CD4-positive, alpha-beta T cell treated with Interleukin-15 for 4 hours (primary cell): ENCODE measurements at regions not wholly inside any gene's neighbourhood (a gene's known extent, or its start where the extent isn't known, plus 50 kb on each side); places are given as distances from the start of the nearest gene placed in this dataset.
A peak's percentile ranks its signal among the peaks of the same experiment; 100 is the strongest.
"Not testable (repeated sequence)": the region's sequence is repeated elsewhere in the genome, so short reads cannot be mapped to it uniquely, and the experiment has no call there.

ENCODE experiments used
- DNase-seq: peaks from one replicate; pipeline ENCODE4 v3.0.0-alpha.2; 2020; ENCODE audit warnings: low spot score

DNA sequence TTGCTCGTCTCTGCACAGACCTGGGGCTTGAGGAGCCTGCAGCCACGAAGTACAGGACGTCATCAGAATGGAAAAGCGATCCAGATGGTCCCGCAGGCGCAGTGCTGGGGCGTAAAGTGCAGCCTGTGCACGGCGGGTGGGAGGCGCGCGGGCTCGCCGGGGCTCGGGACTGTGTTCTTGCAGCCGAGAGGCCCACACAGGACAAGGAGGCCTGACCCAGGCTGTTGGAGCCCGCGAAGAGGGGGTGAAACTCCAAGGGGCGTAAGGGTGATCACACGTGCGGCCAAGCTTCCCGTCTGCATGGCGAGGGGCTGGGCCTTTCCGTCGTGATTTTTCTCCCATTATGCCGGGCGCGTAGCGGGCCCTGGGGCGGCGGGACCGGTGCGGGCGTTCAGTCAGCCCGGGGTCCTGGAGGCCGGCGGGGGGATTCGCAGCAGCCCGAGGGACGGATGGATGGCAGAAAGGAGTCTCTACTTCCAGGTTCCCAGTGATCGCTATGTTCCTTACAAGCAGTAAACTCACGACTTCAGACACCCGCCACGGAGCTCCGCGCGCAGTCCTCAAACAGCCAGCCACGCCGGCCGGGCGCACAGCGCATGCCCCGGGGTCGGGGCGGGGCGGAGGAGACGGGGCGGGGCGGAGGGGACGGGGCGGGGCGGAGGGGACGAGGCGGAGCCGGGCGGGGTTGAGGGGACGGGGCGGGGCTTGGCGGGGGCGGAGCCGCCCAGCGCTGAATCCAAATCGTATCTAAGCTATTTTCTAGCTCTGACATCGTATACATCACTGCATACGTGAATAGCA lies 141.0 kb upstream of the KCNJ18 start:
- DNase-seq: peak; percentile 80

DNA sequence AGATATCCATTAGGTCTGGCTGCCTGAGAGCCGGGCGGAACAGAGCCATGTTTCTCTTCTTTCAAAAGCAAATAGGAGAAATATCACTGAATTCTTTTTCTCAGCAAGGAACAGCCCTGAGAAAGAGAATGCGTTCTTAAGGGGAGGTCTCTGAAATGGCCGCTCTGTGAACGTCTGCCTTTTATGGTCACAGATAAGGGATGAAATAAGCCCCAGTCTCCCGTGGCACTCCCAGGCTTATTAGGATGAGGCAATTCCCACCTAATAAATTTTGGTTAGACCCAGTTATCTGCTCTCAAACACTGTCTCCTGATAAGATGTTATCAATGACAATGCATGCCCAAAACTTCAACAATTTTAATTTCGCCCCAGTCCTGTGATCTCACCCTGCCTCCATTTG lies 133.4 kb upstream of the KCNJ18 start:
- not testable (repeated sequence) for DNase-seq

DNA sequence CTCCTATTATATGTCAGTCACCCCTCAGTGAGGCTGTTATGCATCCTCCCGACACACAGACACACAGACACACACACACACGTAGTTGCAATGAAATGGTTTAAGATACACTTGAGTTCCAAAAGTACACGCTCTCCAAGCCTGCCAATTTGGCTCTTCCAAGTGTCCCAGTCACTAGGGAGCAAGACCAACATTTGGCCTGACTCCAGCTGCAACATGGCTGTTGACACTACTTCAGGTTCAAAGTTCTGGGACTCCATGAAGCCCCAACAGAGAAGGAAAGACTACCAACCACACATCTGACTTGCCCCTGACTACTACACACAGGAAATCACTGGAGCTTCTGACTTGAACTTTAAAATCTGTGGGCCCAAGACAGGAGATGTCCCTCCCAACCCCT lies 128.1 kb upstream of the KCNJ18 start:
- no peak for DNase-seq

DNA sequence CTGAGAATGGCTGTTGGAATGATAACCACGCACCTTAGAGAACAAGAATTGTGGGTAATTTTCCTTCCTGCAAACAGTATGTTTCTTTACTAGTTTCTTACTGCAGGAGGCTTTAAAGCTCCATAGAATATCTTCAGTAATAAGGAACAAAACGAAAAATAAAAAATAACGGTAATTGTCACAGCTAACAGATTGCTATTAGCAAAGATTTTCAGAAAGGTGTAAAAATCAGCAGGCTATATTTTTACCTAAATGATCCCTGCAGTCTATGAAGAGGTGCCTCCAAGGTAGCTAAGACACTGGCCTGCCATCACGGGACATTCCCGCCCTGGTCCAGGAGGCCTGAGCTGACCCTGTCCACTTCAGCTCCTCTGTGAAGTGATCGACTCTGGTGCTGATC lies 127.6 kb upstream of the KCNJ18 start:
- DNase-seq: not testable (repeated sequence)

DNA sequence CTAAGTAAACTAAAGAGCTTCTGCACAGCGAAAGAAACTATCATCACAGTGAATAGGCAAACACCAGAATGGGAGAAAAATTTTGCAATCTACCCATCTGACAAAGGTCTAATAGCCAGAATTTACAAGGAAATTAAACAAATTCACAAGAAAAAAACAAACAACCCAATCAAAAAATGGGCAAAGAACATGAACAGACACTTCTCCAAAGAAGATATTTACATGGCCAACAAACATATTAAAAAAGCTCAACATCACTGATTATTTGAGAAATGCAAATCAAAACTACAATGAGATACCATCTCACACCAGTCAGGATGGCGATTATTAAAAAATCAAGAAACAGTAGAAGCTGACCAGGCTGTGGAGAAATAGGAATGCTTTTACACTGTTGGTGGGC lies 121.9 kb upstream of the KCNJ18 start:
- DNase-seq: not testable (repeated sequence)

DNA sequence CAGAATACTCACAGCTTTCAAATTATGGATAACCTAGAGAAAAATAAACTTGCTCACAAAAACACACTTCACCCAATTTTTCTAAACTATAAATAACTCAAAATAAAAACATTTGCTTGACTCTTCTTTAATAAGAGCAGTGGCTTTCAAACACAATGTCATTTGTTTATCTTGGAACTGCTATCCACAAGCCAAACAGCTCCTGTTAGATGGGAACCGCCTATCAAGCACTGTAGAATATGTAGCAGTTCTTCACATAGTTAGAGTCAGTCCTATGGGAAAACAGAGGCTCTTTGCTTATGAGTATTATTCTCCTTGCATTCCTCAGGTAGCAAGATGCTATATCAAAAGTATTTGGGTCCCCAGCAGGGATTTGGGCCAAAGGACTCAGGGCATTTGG lies 120.2 kb upstream of the KCNJ18 start:
- DNase-seq: not testable (repeated sequence)

DNA sequence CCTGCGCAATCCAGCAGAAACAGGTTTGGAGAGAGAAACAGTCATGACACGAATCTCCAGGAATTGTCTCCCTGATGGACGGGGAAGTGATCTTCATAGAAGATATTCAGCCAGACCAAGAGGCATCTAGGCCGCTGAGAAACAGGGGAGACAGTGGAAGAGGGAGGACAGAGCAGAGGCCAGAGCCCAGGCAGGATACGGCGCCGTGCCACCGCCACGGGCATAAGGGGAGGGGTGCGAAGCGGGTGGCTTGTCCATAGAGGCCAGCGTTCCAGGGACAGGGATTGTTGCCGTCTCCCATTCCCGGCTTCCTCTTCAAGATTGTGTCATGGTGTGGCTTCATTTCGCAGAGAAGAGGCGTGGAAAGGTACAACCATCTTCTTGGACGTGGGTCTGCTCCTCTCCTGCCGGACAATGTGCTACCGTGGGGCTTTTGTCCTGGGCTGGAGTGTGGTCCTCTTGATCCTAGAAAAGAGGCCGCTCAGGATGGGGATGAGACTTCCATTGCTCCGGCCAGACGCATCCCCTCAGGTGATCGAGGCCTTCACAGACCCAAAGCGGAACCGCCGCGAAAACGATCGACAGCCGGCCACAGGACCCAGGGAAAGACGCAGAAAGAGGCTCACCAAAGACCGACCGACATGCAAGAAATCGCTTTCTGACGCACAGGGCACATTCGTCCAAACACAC lies 118.9 kb upstream of the KCNJ18 start:
- not testable (repeated sequence) for DNase-seq

DNA sequence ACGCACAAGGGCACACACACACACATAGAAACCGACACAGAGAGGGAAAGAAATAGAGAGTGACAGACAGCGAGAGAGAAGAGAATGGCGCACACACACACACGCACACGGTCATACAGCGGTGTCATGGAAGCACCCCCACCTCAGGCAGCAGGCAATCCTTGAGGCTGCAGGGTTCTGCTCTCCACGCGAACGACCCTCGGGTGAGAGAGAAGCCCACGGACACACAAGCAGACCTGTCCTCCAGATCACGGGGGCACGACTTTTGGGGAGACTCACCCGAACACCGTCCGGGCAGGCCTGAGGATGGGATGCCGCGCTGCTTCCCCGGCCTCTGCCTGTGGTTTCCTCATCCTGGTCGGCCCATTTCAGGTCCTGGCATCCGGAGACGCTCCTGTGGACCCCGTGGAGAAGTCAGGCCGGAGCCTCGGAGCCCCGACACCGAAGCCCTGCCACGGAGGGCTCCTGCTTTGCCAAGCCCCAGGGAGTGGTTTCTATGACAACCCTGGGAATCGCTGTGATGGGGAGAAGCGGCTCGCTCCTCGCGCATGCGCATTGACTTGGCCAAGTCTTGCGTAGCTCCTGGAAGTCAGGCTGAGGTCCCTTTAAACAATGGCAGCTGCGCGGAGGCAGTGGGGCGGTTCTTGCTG lies 118.2 kb upstream of the KCNJ18 start:
- peak; percentile 24 for DNase-seq

DNA sequence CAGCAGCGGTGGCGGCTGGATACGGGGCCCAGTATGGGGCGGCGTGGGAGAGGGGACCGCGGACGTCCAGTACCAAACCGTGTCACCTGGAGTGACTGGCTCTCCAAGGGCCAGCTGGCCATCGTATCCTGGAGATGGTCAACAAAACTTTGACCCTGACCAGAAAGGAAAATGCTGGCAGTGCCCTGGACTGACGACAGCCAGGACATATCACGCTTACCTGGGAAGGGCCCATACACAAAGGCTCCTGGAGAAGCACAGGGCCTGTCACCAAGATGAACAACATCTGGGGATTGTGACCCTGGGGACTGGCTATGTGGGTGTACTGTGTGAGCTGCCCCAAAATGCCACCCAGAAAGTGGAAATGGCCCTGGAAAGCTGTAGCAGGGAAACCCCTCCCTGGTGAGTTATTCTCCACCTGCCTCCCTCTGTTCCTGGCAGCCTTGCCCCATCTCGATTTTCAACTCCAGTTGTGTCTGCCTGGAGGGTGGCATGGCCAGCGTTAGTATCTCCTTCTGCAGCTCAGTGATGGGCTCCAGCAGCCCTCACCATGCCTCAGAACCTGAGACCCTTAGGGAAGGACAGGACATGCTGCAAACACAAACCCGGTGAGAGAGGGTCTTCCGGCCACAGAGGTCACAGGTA lies 117.6 kb upstream of the KCNJ18 start:
- not testable (repeated sequence) for DNase-seq

DNA sequence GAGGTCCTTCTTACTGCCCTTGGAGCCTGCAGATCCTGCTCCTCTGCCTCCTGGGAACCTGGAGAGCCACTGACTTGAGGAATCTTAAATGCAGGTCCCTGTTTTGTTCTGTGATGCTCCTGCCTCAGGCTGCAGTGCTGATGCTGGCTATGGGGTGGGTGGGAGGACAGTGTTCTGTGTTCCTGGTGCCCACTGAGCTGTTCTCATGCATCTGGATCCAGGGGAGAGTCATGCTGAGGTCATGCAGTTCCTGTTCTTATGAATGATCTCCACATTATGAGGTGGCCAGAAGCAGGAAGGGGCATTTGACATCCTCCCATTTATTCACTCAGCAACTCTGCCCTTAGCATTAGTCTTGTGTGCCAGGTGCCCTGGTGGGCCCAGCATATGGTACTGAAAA lies 113.5 kb upstream of the KCNJ18 start:
- DNase-seq: not testable (repeated sequence)

DNA sequence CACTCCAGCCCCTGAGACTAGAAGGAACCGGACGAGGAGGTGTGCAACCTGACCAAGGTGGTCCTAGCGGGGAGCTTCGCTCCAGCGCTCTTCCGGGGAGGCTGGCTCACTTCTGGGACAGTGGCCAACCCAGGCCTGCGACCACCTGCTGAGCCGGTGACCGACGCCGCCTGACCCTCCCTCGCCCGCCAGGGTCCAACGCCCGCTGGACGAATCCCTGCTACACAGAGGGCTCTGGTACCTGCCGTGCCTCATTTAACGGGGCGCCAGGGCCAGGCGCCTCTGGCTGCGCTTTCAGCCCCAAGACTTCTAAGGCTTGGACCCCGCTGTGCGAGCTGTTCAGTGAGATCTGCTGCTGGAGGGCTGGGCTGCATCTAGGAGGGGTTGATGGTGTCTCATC lies 99.5 kb upstream of the KCNJ18 start:
- DNase-seq: no peak

DNA sequence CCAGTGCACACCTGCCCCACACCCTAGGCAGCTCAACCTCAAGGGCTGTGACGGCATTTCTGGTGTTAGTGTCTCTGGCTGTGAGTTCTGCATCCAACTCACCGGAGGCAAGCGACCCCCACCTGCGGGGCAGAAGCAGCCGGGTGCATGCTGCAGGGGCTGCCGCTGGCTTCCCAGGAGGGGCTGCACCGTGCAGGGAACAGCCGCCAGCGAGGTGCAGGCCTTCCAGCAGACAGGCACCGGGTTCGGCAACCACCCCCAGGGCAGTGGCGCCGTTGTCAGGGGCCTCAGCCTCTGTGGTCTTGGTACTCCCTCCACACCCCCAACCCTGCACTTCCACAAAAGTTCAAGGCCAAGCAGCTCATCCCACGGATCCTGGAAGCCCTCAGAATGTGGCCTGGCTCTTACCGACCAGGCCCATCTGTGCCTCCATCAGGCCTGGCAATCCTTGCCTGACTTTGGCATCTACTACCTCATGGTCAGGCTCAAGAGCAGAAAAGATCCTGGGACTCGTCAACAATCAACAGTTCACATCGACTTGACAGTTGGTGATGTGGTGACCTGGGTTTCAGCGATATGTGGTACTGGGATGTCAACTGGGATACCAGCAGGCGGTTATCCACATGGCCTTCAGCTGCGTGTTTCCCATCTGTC lies 98.7 kb upstream of the KCNJ18 start:
- DNase-seq: not testable (repeated sequence)

DNA sequence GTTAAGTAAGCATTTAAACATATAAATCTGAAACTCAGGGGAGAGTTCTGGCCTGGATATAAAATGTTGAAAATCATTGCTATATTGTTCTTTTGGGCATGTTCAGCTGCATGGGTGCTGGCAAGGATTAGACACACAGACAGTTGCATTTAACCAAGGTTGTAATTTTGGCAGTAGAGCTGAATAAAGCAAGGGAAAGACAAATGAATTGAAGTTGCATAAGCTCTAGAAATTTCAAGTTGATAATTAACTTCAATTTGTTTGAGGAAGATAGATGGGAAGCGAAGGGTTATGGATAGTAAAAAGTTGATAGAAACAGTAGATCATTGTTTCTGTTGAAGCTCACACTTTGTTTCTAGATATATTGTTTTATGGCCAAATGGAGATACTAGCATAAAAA lies 97.2 kb upstream of the KCNJ18 start:
- no peak for DNase-seq

DNA sequence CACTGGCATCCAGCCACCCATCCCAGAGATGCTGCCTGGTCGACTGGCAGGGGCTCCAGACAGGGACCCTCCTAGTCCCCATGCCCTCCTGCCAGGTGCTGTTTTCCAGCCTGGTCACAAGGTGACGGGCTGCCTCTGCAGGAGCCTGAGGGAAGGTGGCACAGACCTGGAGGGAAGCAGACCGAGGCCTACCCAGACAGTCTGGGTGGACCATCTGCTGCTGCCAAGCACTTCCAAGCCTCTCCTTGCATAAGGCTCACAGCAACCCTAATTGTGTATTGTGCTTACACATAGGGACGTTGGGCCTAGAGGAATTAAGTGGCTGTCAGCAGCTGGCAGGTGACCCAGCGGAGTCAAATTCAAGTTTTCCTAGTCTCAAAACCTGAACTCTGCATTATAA lies 90.1 kb upstream of the KCNJ18 start:
- no peak for DNase-seq

DNA sequence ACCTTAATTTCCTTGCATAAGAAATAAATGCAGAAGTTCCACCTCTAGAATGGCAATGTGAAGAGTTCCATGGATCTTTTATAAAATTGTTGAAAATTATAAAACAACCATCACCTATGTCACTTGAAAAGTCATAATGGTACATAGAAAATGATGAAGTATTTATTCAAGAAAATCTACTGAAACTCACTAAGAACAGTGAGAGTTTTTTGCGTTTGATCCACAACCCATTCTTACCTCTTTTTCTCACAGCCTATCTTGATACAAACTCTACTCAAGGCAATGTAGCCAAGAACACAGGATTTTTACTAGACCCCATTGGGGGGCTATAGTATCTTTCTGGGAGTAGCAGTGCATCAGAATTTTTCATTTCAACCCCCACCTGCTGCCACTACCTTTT lies 89.0 kb upstream of the KCNJ18 start:
- not testable (repeated sequence) for DNase-seq

DNA sequence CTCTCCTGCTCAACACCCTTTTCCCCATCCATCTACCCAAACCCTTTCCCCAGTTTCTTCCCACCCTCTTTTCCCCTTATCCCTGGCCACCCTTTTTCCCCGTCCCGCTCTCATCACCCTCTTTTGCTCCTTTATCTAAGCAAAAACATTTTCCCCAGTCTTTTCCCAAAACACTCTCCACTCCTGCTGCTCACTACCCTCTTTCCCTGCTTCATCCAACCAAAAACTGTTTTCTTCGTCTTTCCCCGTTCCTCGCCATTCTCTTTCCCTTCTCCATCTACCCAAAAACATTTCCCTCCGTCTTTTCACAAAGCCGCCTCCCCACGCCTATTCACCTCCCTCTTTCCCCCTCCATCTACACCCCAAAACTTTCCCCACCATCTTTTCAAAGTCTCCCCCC lies 80.9 kb upstream of the KCNJ18 start:
- not testable (repeated sequence) for DNase-seq

DNA sequence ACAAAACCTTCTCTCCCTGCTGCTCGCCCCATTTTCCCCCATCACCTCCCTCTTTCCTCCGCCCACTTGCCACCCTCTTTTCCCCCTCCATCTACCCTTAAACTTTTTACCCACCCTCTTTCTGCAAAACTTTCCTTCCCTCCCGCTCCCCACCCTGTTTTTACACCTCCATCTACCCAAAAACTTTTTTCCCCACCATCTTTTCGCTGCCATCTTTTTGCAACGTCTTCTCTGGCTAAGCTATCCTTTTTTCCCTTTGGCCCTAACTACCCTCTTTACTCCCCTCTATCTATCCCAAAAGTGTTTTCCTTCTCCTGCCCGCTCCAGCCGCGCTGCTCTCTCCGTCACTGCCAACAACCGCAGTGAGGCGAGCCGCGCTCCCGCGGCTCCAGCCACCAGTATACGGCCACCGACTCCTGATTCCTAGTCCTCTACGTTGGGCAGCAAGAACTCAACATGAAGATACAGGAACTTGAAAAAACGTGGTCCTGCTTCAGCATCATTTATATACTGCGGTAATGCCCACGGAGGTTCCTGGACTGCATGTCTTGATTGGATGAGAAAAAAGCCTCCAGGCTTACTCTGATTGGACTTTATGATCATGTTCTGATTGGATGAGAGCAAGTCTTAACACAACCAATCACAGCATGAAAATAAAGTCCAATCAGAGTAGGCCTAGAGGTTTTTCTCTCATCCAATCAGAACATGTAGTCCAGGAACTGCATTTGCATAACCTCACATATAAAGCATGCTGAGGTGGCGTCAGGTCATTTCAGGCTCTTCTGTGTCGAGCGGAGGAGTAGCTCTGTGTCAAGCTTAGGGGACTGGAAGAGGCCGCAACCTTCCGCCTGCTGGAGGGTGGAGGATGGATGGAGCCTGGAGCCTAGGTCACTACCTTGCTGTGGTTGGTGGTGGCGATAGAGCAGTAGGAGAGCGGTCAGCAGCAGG lies 79.9 kb upstream of the KCNJ18 start:
- DNase-seq: not testable (repeated sequence)

DNA sequence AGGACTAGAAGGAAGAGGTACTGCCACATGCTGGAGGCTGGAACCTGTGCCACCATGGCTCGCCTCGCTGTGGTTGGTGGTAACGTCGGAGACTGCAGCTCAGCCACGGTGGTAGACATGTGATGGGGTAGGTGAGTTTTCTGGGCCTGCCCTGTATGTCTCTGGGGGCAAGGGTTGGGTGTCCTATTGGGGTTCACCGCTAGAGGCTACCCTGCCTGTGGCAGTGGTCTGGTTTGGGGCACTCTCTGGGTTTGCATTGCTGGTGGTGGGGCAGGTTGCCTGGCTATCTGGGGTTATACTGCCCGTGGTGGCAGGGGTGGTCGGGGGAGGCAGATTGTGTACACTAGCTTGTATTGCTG lies 79.3 kb upstream of the KCNJ18 start:
- DNase-seq: no peak

DNA sequence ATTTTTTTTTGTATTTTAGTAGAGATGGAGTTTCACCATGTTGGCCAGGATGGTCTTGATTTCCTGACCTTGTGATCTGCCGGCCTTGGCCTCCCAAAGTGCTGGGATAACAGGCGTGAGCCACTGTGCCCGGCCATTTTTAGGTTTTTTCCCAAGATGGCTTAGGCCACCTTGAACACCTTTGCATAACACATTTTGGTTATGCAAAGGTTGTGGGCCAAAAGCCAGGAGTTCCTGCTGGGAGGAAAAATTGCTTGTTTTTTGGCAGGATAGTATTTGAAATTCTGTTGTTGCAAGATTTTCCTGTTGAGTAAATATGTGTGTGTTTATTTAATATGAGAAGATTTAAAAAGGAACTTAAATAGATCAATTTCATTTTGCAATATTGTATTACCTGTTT lies 65.3 kb upstream of the KCNJ18 start:
- not testable (repeated sequence) for DNase-seq
